ENCODE measurements at regions not wholly inside any gene's neighbourhood (a gene's known extent, or its start where the extent isn't known, plus 50 kb on each side); places are given as distances from the start of the nearest gene placed in this dataset.

- TF ChIP-seq POLR2AphosphoS5 (IDR thresholded peaks at IDR 0.05; ENCODE audit: low read depth, low read length) (no peak), POLR2A (IDR thresholded peaks at IDR 0.05; ENCODE audit: low read depth, low read length) (no peak), PAX5 (IDR thresholded peaks at IDR 0.05; ENCODE audit: insufficient read depth, low read length, severe bottlenecking) (no peak), TAF1 (IDR thresholded peaks at IDR 0.05; ENCODE audit: low read depth, low read length) (no peak)
Observed at GRCh38 chr6:133621751-133622150, 267.2 kb upstream of the TCF21 start.

Measured in GM12891 (cell line).